Lung (tissue), 11 donors: ENCODE measurements at regions not wholly inside any gene's neighbourhood (a gene's known extent, or its start where the extent isn't known, plus 50 kb on each side); places are given as distances from the start of the nearest gene placed in this dataset.

Experiments
- ATAC-seq: fragments of 200-7000 bp; cut with Tn5 transposase; one replicate; pipeline ENCODE4 v1.9.1; 2020; ENCODE audit warnings: moderate number of reproducible peaks; ENCODE audit not compliant: insufficient read depth, low FRiP score
- DNase-seq, 3 donors: peaks; one replicate each; pipeline ENCODE4 v3.0.0-alpha.2; 2013 to 2017
- H3K27ac ChIP-seq, 2 donors: one replicate each; pipeline ENCODE4 v1.5.1; 2013; ENCODE audit warnings: mild to moderate bottlenecking in 2 of 2, moderate library complexity in 2 of 2, control low read depth in 1 of 2, inconsistent platforms in 1 of 2, low read depth in 1 of 2, low read length in 1 of 2
- H3K27me3 ChIP-seq, 3 donors: one replicate each; pipeline ENCODE4 v1.5.1; 2013; ENCODE audit warnings: low read length in 2 of 3; ENCODE audit not compliant: control insufficient read depth in 3 of 3, insufficient read depth in 3 of 3
- H3K36me3 ChIP-seq, 4 donors: one replicate each; pipeline ENCODE4 v1.5.1; 2013; ENCODE audit warnings: low read length in 4 of 4, mild to moderate bottlenecking in 1 of 4, moderate library complexity in 1 of 4; ENCODE audit not compliant: control insufficient read depth in 4 of 4, insufficient read depth in 4 of 4
- H3K4me1 ChIP-seq, 5 donors: one replicate each; pipeline ENCODE4 v1.5.1; 2013; ENCODE audit warnings: low read length in 5 of 5, mild to moderate bottlenecking in 2 of 5, moderate library complexity in 1 of 5; ENCODE audit not compliant: control insufficient read depth in 5 of 5, insufficient read depth in 5 of 5
- H3K4me3 ChIP-seq: one replicate; pipeline ENCODE4 v1.5.1; 2013; ENCODE audit warnings: mild to moderate bottlenecking, control low read depth, moderate library complexity
- H3K9ac ChIP-seq, 2 donors: one replicate each; pipeline ENCODE4 v1.5.1; 2013; ENCODE audit warnings: low read length in 2 of 2, control low read depth in 1 of 2; ENCODE audit not compliant: insufficient read depth in 1 of 2
- H3K9me3 ChIP-seq, 4 donors: one replicate each; pipeline ENCODE4 v1.5.1; 2013; ENCODE audit warnings: low read length in 3 of 4, mild to moderate bottlenecking in 1 of 4, moderate library complexity in 1 of 4; ENCODE audit not compliant: control insufficient read depth in 4 of 4, insufficient read depth in 3 of 4
- CTCF ChIP-seq: IDR thresholded peaks from 2 replicates; pipeline ENCODE4 v1.5.1; 2012; ENCODE audit warnings: mild to moderate bottlenecking; ENCODE audit errors: control extremely low read depth, extremely low read depth
- WGBS, 2 donors: extraction: QIAGEN DNeasy Blood & Tissue Kit; methylation state at CpG; one replicate each; pipeline ENCODE4 v1.1.7; 2013; 5-methylcytosine and 5-hydroxymethylcytosine counted together
- donor health status: control.
- donor health status: control.
- donor health status: Bipolar disorder and iron deficiency.
- donor health status: healthy.
- donor health status: DM: yes; HTN: yes; CAD: no.

DNA sequence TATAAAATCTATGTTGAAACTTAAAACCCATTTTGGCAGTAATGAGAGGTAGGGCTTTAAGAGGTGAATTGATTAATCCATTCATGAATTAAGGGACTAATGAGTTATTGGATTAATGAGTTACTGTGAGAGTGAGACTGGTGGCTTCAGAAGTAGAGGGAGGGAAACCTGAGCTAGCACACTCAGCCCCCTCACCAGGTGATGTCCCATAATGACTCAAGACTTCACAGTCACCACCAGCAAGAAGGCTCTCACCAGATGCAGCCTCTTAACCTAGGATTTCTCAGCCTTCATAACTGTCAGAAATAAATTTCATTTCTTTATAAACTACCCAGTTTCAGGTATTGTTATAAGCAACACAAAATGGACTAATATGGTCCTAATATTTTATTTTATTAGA, 621.7 kb upstream of the ACVR2A start:
- Histone ChIP-seq H3K9me3 (peaks cover 0 to 2% (median 0%) of the 10 kb centered on the region in 4 donors), H3K27ac (no peak overlapping the region), H3K4me3 (no peak overlapping the region), H3K9ac (no peak overlapping the region), H3K36me3 (no peaks in the 10 kb centered on the region), H3K4me1 (no peaks in the 10 kb centered on the region), H3K27me3 (no peaks in the 10 kb centered on the region)
- no peak for DNase-seq
- TF ChIP-seq CTCF: no peak
- ATAC-seq: no peak

GRCh38 chr2:147222506-147222905, 622.3 kb upstream of the ACVR2A start:
- DNase-seq (no peak), ATAC-seq (no peak)
- no peak overlapping the region for H3K27ac ChIP-seq
- no peaks in the 10 kb centered on the region for H3K36me3 ChIP-seq
- peaks cover 0 to 2% (median 0%) of the 10 kb centered on the region in 4 donors for H3K9me3 ChIP-seq
- no peak overlapping the region for H3K4me3 ChIP-seq
- H3K9ac ChIP-seq: no peak overlapping the region
- H3K4me1 ChIP-seq: no peaks in the 10 kb centered on the region
- H3K27me3 ChIP-seq: no peaks in the 10 kb centered on the region
- TF ChIP-seq CTCF: no peak

DNA sequence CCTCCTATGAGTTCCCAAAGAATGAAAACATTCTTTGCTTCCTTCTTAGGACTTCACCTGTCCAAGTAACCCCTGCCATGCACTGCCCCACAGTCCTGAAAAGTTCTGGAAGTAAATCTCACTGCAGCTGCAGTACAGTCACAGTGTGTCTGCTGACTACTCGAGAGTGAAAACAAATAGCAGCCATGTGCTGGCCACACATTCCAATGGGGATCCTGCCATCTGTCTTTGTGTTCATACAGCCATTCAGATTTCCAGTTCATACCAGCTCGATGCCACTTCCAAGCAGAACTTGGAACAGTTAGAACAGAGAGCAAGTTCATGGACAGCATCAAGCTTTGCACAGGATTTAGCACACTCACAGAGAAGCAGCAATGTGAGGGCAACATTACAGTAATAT, 629.9 kb upstream of the ACVR2A start:
- Histone ChIP-seq H3K4me1 (no peaks in the 10 kb centered on the region), H3K4me3 (no peak overlapping the region), H3K9me3 (no peaks in the 10 kb centered on the region), H3K36me3 (no peaks in the 10 kb centered on the region), H3K9ac (no peak overlapping the region), H3K27me3 (no peaks in the 10 kb centered on the region), H3K27ac (no peak overlapping the region)
- peak in 1 of 3 donors; percentile 29 for DNase-seq
- 55 to 65% methylated on average over 2 of the region's 2 CpGs for WGBS, 2 donors
- TF ChIP-seq CTCF: no peak
- no peak for ATAC-seq

DNA sequence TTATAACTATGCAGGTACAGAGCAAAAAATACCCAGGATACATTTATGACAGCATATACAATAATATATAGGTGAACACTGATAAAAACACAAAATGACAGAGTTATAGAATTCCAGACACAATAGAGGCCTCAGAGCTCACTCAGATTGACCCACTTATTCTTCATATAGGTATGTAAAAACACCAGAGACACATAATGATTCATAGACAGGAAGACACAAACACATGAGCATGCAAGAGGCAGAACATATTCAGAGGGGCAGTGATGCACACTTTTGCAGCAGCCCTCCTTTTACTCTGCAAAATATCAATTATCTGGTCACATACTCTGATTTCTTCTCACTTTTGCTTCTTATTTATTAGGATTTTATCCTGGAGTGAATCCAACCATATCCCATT, 633.3 kb upstream of the ACVR2A start:
- no peaks in the 10 kb centered on the region for H3K27me3 ChIP-seq
- no peak for TF ChIP-seq CTCF
- H3K27ac ChIP-seq: no peak overlapping the region
- H3K9me3 ChIP-seq: no peaks in the 10 kb centered on the region
- H3K4me3 ChIP-seq: no peak overlapping the region
- no peaks in the 10 kb centered on the region for H3K4me1 ChIP-seq
- no peak for DNase-seq
- no peaks in the 10 kb centered on the region for H3K36me3 ChIP-seq
- no peak for ATAC-seq
- H3K9ac ChIP-seq: no peak overlapping the region
